ENCODE measurements at regions not wholly inside any gene's neighbourhood (a gene's known extent, or its start where the extent isn't known, plus 50 kb on each side); places are given as distances from the start of the nearest gene placed in this dataset.

- H3K27ac ChIP-seq, result no peak overlapping the region
Observed at GRCh38 chr4:163948920-163949455, 454.5 kb downstream of the TMA16 start.

DNA sequence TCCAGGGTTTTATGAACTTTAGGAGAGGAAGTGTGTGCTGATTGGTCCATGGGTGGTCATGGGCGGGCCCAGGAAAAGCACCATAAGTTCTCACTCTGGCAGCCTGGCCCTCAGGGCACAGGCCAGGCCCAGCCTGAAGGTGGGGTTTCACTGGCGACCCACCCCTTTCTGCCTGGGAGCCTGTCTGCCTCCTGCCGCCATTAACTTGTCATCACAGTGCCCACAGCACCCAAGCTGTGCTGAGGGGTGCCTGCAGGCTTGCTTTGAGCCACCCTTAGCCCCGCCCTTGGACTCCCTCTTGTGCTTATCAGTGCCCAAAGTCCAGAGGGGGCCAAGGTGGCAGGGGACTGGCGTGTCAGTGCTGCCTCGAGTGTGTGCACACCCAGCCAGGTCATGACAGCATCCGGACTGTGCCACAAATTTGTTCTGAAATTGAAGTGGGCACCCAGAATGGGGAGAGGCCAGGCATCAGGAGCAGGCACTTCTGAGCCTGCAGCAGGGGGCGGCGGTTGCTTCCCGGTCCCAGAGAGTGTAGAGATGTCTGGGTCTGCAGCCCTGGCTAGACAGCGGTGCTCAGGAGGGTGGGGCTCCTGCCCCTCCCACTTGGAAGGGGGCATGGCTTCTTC, 455.6 kb downstream of the TMA16 start:
- no peak for TF ChIP-seq CTCF (conservative IDR thresholded peaks at IDR 0.05)
- no peak overlapping the region for H3K27ac ChIP-seq

More at GRCh38 chr4:163948920-163949455, 454.5 kb downstream of the TMA16 start:
- no peak for TF ChIP-seq CTCF (conservative IDR thresholded peaks at IDR 0.05)

DNA sequence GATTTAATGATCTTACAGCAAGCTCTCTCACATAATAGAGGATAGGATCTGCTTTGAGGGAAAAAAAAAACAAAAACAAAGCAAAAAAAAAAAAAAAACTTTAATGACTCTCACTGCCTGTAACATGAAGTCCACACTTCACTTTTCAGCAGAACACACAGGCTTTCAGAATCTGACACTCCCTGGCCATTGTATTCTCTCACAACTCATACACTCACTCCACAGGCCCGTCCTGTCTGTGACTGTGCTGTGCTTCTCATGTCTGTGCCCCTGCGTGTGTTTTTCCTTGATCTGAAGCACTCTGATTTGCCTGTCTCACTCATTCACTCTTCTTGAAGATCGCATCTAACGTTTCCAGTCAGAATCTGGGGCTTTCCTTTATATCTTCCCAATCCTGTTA, 460.8 kb downstream of the TMA16 start:
- H3K27ac ChIP-seq, result no peak overlapping the region
- no peak for TF ChIP-seq CTCF (conservative IDR thresholded peaks at IDR 0.05)

DNA sequence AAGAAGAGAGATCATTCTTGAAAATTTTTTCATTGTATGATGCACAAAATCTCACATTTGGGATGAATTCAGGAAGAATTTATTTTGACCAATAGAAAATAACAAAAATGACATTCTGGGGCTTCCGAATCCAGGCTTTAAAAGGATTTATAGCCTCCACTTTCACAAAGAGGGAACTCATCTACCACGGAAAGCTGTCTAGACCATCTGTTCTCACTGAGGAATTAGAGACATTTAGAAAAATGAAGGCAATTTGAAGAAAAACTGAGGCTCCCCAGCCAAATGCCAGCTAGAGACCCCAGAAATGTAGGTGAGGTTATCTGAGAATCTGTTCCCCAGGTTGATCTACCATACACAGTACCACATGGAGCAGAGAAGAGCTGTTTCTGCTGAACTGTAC, 464.3 kb downstream of the TMA16 start:
- no peak overlapping the region for H3K27ac ChIP-seq
- no peak for TF ChIP-seq CTCF (conservative IDR thresholded peaks at IDR 0.05)

GRCh38 chr4:163959932-163960331, 465.4 kb downstream of the TMA16 start:
- TF ChIP-seq CTCF (conservative IDR thresholded peaks at IDR 0.05), result no peak
- no peak overlapping the region for H3K27ac ChIP-seq

GRCh38 chr4:163966612-163967011, 472.1 kb downstream of the TMA16 start:
- no peak overlapping the region for H3K27ac ChIP-seq
- TF ChIP-seq CTCF (conservative IDR thresholded peaks at IDR 0.05), result no peak

DNA sequence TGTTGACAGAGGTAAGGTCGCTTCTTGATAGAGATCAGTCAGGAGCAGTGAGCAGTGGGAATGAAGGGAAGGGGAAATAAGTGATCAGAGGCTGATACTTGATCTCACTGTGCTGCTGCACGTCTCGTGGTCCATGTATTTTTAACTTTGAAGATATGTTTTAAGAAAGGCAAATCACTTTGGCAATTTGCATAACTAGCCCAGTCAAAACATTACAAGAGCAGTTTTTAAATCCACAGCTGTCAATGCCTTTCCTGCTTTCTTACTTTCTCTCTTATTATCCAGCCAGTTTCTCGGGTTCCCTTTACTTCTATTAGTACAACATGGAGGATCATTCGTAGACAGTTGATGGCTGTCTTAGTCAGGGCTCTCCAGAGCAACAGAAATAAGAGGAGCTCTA, 472.8 kb downstream of the TMA16 start:
- no peak for TF ChIP-seq CTCF (conservative IDR thresholded peaks at IDR 0.05)
- no peak overlapping the region for H3K27ac ChIP-seq

Data from VCaP (cell line).